ENCODE measurements at regions not wholly inside any gene's neighbourhood (a gene's known extent, or its start where the extent isn't known, plus 50 kb on each side); places are given as distances from the start of the nearest gene placed in this dataset.

DNA sequence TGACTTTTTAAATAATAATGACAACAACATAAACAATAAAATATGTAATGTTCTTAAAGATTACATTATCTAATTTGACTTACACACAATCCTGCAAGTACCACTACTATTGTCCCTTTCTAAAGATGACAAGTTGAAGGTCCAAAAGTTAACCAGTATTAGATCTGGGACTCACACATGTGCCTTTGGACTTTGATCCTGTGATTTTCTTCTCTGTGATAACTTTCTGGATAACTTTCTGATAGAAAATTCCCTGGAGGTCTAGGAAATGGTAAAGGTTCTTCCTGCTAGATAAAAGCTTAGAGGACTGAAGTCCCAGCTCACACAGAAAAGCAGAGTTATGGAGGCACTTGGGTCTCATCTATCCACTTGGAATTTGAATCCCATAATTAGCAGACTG is 311.9 kb upstream of the KLHL29 start:
- H3K36me3 ChIP-seq (replicated peaks in 1 of 2; ENCODE audit: control insufficient read depth in 2 of 2, insufficient read depth in 2 of 2, low read length in 2 of 2): no peaks in the 10 kb centered on the region
- H2AK5ac ChIP-seq (ENCODE audit: low read depth, low read length): no peak overlapping the region
- no peak overlapping the region for H3K4me3 ChIP-seq (ENCODE audit: low read length in 2 of 2)
- H3K27ac ChIP-seq (replicated peaks; ENCODE audit: low read length): no peak overlapping the region
- H3K4me1 ChIP-seq (ENCODE audit: control insufficient read depth in 2 of 2, insufficient read depth in 1 of 2, low read depth in 1 of 2, low read length in 2 of 2): peaks cover 0 to 3% of the 10 kb centered on the region in 2 donors
- no peak overlapping the region for H3K18ac ChIP-seq (ENCODE audit: low read length)
- H2BK15ac ChIP-seq (ENCODE audit: low read length): no peak overlapping the region
- H3K9ac ChIP-seq (ENCODE audit: low read depth, low read length, poor library complexity): no peak overlapping the region
- no peak overlapping the region for H4K8ac ChIP-seq (ENCODE audit: low read depth, low read length)
- H3K4me2 ChIP-seq (ENCODE audit: insufficient read depth, low read length, poor library complexity, severe bottlenecking): no peak overlapping the region
- H3K4ac ChIP-seq (ENCODE audit: low read length): no peak overlapping the region
- no peak overlapping the region for H2AFZ ChIP-seq (ENCODE audit: low read length)
- no peak for DNase-seq (ENCODE audit: low spot score)
- no peak overlapping the region for H3K14ac ChIP-seq (ENCODE audit: low read length)
- H3K23ac ChIP-seq (ENCODE audit: low read depth, low read length, poor library complexity): no peak overlapping the region
- no peak overlapping the region for H4K91ac ChIP-seq (ENCODE audit: low read depth, low read length, poor library complexity)
- no peaks in the 10 kb centered on the region for H3K79me1 ChIP-seq (ENCODE audit: low read depth, low read length)
- H3K9me3 ChIP-seq (replicated peaks in 1 of 2; ENCODE audit: control insufficient read depth in 2 of 2, insufficient read depth in 1 of 2, low read depth in 1 of 2, low read length in 2 of 2): no peaks in the 10 kb centered on the region
- H2BK5ac ChIP-seq (ENCODE audit: low read length): no peak overlapping the region
- H2BK120ac ChIP-seq (ENCODE audit: low read depth, low read length): no peak overlapping the region
- no peak overlapping the region for H2BK12ac ChIP-seq (ENCODE audit: low read length)
- H3K27me3 ChIP-seq (ENCODE audit: control insufficient read depth in 3 of 3, insufficient read depth in 3 of 3, low read depth in 1 of 3, low read length in 3 of 3): no peaks in the 10 kb centered on the region

DNA sequence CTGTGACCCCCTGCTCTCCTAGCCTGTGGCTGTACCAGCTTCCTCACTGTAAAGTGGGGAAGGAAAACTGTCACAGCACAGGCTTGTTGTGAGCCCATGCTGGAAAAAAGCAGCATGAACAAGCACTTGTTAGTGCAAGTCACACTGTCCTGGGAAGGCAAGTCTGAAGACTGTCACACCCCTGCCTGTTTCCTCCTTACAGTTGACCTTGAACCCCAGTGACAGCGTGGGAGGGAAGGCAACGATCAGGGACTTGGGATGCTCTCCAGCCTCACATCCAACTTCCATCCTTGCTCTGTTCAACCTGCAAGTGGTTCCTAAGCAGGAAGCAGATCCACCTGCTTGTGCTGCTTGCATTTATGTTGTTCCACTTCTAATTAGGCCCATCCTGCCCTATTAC is 311.3 kb upstream of the KLHL29 start:
- no peak overlapping the region for H3K4me2 ChIP-seq (ENCODE audit: insufficient read depth, low read length, poor library complexity, severe bottlenecking)
- H3K4ac ChIP-seq (ENCODE audit: low read length): no peak overlapping the region
- DNase-seq (ENCODE audit: low spot score): no peak
- H3K9ac ChIP-seq (ENCODE audit: low read depth, low read length, poor library complexity): no peak overlapping the region
- H2BK5ac ChIP-seq (ENCODE audit: low read length): no peak overlapping the region
- no peak overlapping the region for H3K27ac ChIP-seq (replicated peaks; ENCODE audit: low read length)
- H2BK120ac ChIP-seq (ENCODE audit: low read depth, low read length): no peak overlapping the region
- H4K8ac ChIP-seq (ENCODE audit: low read depth, low read length): no peak overlapping the region
- no peak overlapping the region for H3K18ac ChIP-seq (ENCODE audit: low read length)
- WGBS, 2 donors (ENCODE audit: extremely low coverage in 2 of 2, insufficient read length in 2 of 2, insufficient replicate concordance in 1 of 2): no CpG with 5 or more reads among the region's 2 CpGs
- no peak overlapping the region for H2BK15ac ChIP-seq (ENCODE audit: low read length)
- H3K4me1 ChIP-seq (ENCODE audit: control insufficient read depth in 2 of 2, insufficient read depth in 1 of 2, low read depth in 1 of 2, low read length in 2 of 2): peaks cover 0 to 3% of the 10 kb centered on the region in 2 donors
- H2AFZ ChIP-seq (ENCODE audit: low read length): no peak overlapping the region
- no peak overlapping the region for H2AK5ac ChIP-seq (ENCODE audit: low read depth, low read length)
- no peaks in the 10 kb centered on the region for H3K36me3 ChIP-seq (replicated peaks in 1 of 2; ENCODE audit: control insufficient read depth in 2 of 2, insufficient read depth in 2 of 2, low read length in 2 of 2)
- no peak overlapping the region for H3K4me3 ChIP-seq (ENCODE audit: low read length in 2 of 2)
- H2BK12ac ChIP-seq (ENCODE audit: low read length): no peak overlapping the region
- no peaks in the 10 kb centered on the region for H3K9me3 ChIP-seq (replicated peaks in 1 of 2; ENCODE audit: control insufficient read depth in 2 of 2, insufficient read depth in 1 of 2, low read depth in 1 of 2, low read length in 2 of 2)
- no peak overlapping the region for H4K91ac ChIP-seq (ENCODE audit: low read depth, low read length, poor library complexity)
- H3K23ac ChIP-seq (ENCODE audit: low read depth, low read length, poor library complexity): no peak overlapping the region
- no peak overlapping the region for H3K14ac ChIP-seq (ENCODE audit: low read length)
- H3K27me3 ChIP-seq (ENCODE audit: control insufficient read depth in 3 of 3, insufficient read depth in 3 of 3, low read depth in 1 of 3, low read length in 3 of 3): no peaks in the 10 kb centered on the region
- H3K79me1 ChIP-seq (ENCODE audit: low read depth, low read length): no peaks in the 10 kb centered on the region

DNA sequence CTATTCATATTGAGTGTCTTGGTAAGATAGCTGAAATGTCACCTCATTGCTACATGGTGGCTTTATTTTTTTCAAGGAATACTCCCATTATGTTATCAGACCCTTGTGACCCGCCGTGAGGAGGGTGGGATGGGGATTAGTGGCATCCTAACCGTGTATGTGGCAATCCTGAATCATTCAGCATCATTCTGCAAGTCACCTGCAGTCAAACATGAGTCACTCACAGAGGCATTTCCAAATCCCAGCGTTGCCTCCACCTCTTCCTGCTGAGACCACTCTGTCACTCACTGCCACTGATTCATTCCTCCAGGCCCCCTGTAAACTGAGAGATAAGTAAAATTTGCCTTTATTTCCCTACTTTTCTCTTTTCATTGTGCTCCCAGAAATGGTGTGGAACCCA is 307.4 kb upstream of the KLHL29 start:
- no peak overlapping the region for H2AK5ac ChIP-seq (ENCODE audit: low read depth, low read length)
- no peak overlapping the region for H3K23ac ChIP-seq (ENCODE audit: low read depth, low read length, poor library complexity)
- no peak overlapping the region for H2AFZ ChIP-seq (ENCODE audit: low read length)
- no peak overlapping the region for H3K18ac ChIP-seq (ENCODE audit: low read length)
- no peak overlapping the region for H4K8ac ChIP-seq (ENCODE audit: low read depth, low read length)
- no peaks in the 10 kb centered on the region for H3K27me3 ChIP-seq (ENCODE audit: control insufficient read depth in 3 of 3, insufficient read depth in 3 of 3, low read depth in 1 of 3, low read length in 3 of 3)
- H3K14ac ChIP-seq (ENCODE audit: low read length): no peak overlapping the region
- H3K9ac ChIP-seq (ENCODE audit: low read depth, low read length, poor library complexity): no peak overlapping the region
- H3K4me1 ChIP-seq (ENCODE audit: control insufficient read depth in 2 of 2, insufficient read depth in 1 of 2, low read depth in 1 of 2, low read length in 2 of 2): peaks cover 0 to 3% of the 10 kb centered on the region in 2 donors
- no peak overlapping the region for H2BK15ac ChIP-seq (ENCODE audit: low read length)
- no peaks in the 10 kb centered on the region for H3K36me3 ChIP-seq (replicated peaks in 1 of 2; ENCODE audit: control insufficient read depth in 2 of 2, insufficient read depth in 2 of 2, low read length in 2 of 2)
- no peak overlapping the region for H3K4me2 ChIP-seq (ENCODE audit: insufficient read depth, low read length, poor library complexity, severe bottlenecking)
- no CpG with 5 or more reads among the region's 4 CpGs for WGBS, 2 donors (ENCODE audit: extremely low coverage in 2 of 2, insufficient read length in 2 of 2, insufficient replicate concordance in 1 of 2)
- H2BK5ac ChIP-seq (ENCODE audit: low read length): no peak overlapping the region
- H3K9me3 ChIP-seq (replicated peaks in 1 of 2; ENCODE audit: control insufficient read depth in 2 of 2, insufficient read depth in 1 of 2, low read depth in 1 of 2, low read length in 2 of 2): no peaks in the 10 kb centered on the region
- H3K27ac ChIP-seq (replicated peaks; ENCODE audit: low read length): no peak overlapping the region
- H2BK120ac ChIP-seq (ENCODE audit: low read depth, low read length): no peak overlapping the region
- no peaks in the 10 kb centered on the region for H3K79me1 ChIP-seq (ENCODE audit: low read depth, low read length)
- no peak overlapping the region for H3K4me3 ChIP-seq (ENCODE audit: low read length in 2 of 2)
- H4K91ac ChIP-seq (ENCODE audit: low read depth, low read length, poor library complexity): no peak overlapping the region
- no peak overlapping the region for H2BK12ac ChIP-seq (ENCODE audit: low read length)
- H3K4ac ChIP-seq (ENCODE audit: low read length): no peak overlapping the region
- no peak for DNase-seq (ENCODE audit: low spot score)

DNA sequence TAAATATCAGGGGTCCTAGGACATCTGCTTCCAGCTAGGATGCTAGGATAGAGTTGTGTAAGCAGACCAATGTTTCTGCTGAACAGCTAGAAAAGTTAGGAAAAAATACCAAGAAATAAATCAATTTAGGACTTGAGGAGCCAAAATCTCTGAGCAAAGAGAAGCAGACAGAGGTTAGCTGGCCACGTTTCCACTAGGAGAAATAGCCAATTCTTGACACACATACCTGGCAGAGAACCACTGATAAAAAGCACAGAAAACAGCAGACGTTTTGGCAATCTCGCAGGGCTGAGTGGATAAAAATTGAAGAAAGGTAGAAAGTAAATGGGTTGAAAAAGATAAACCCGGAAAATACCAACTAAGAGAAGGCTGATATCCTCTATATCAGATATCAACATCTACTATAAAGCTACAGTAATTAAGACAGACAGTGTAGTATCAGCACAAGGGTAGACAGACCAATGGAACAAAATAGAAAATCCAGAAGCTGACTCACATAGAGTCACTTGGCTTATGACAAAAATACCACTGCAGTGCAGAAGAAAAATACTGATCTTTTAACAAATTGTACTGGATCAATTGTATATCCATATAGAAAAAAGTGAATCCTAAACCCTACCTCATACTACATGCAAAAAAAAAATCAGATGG is 306.1 kb upstream of the KLHL29 start:
- Histone ChIP-seq H3K18ac (ENCODE audit: low read length) (no peak overlapping the region), H4K91ac (ENCODE audit: low read depth, low read length, poor library complexity) (no peak overlapping the region), H3K27ac (replicated peaks; ENCODE audit: low read length) (no peak overlapping the region), H3K23ac (ENCODE audit: low read depth, low read length, poor library complexity) (no peak overlapping the region), H3K27me3 (ENCODE audit: control insufficient read depth in 3 of 3, insufficient read depth in 3 of 3, low read depth in 1 of 3, low read length in 3 of 3) (no peaks in the 10 kb centered on the region), H3K4ac (ENCODE audit: low read length) (no peak overlapping the region), H2BK12ac (ENCODE audit: low read length) (no peak overlapping the region), H4K8ac (ENCODE audit: low read depth, low read length) (no peak overlapping the region), H3K36me3 (replicated peaks in 1 of 2; ENCODE audit: control insufficient read depth in 2 of 2, insufficient read depth in 2 of 2, low read length in 2 of 2) (no peaks in the 10 kb centered on the region), H2BK120ac (ENCODE audit: low read depth, low read length) (no peak overlapping the region), H2BK5ac (ENCODE audit: low read length) (no peak overlapping the region), H3K79me1 (ENCODE audit: low read depth, low read length) (no peaks in the 10 kb centered on the region), H3K14ac (ENCODE audit: low read length) (no peak overlapping the region), H3K9me3 (replicated peaks in 1 of 2; ENCODE audit: control insufficient read depth in 2 of 2, insufficient read depth in 1 of 2, low read depth in 1 of 2, low read length in 2 of 2) (no peaks in the 10 kb centered on the region), H3K9ac (ENCODE audit: low read depth, low read length, poor library complexity) (no peak overlapping the region), H2AFZ (ENCODE audit: low read length) (no peak overlapping the region), H3K4me3 (ENCODE audit: low read length in 2 of 2) (no peak overlapping the region), H3K4me1 (ENCODE audit: control insufficient read depth in 2 of 2, insufficient read depth in 1 of 2, low read depth in 1 of 2, low read length in 2 of 2) (peaks cover 0 to 3% of the 10 kb centered on the region in 2 donors), H3K4me2 (ENCODE audit: insufficient read depth, low read length, poor library complexity, severe bottlenecking) (no peak overlapping the region), H2BK15ac (ENCODE audit: low read length) (no peak overlapping the region), H2AK5ac (ENCODE audit: low read depth, low read length) (no peak overlapping the region)
- DNase-seq (ENCODE audit: low spot score): no peak
- no CpG with 5 or more reads among the region's 4 CpGs for WGBS, 2 donors (ENCODE audit: extremely low coverage in 2 of 2, insufficient read length in 2 of 2, insufficient replicate concordance in 1 of 2)
